HCT116 (cell line): ENCODE measurements at regions not wholly inside any gene's neighbourhood (a gene's known extent, or its start where the extent isn't known, plus 50 kb on each side); places are given as distances from the start of the nearest gene placed in this dataset.

Experiments used
- EZH2 ChIP-seq: fragments of 200-600 bp; sonication (generic); IDR thresholded peaks from 2 replicates; pipeline ENCODE4 v1.6.1; 2017; ENCODE audit warnings: antibody characterized with exemption, mixed run types
- EZH2phosphoT487 ChIP-seq: fragments of 200-600 bp; IDR thresholded peaks from 2 replicates; pipeline ENCODE4 v1.6.1; 2018; ENCODE audit warnings: antibody characterized with exemption, borderline replicate concordance
- JUND ChIP-seq: IDR thresholded peaks from 2 replicates; pipeline ENCODE4 v1.6.1; 2012
- POLR2A ChIP-seq: IDR thresholded peaks from 2 replicates; pipeline ENCODE4 v1.7.0; 2011; ENCODE audit warnings: borderline replicate concordance; ENCODE audit not compliant: insufficient read depth, insufficient read length; ENCODE audit errors: extremely low read depth
- POLR2AphosphoS5 ChIP-seq: IDR thresholded peaks from 2 replicates; pipeline ENCODE4 v1.6.1; 2011; ENCODE audit warnings: mild to moderate bottlenecking, low read depth, low read length, moderate library complexity
- RAD21 ChIP-seq: IDR thresholded peaks from 2 replicates; pipeline ENCODE4 v1.6.1; 2012; ENCODE audit warnings: low read depth, mild to moderate bottlenecking
- SP1 ChIP-seq: IDR thresholded peaks from 2 replicates; pipeline ENCODE4 v1.6.1; 2012; ENCODE audit warnings: low read depth
- TCF7L2 ChIP-seq: IDR thresholded peaks from 2 replicates; pipeline ENCODE4 v1.7.0; 2011; ENCODE audit warnings: borderline replicate concordance, inconsistent platforms; ENCODE audit not compliant: insufficient read depth, insufficient read length; ENCODE audit errors: extremely low read depth
- ZNF274 ChIP-seq: fragments of 200-500 bp; sonication (Bioruptor generic); IDR thresholded peaks from 2 replicates; pipeline ENCODE4 v1.6.1; 2014; ENCODE audit warnings: mild to moderate bottlenecking, low read depth, low read length, inconsistent platforms
- TF ChIP-seq, protein P1 (sequence below), 3 experiments: fragments of 200-600 bp in 1 of 3; sonication (generic) in 1 of 3; IDR thresholded peaks in 2 of 3; conservative IDR thresholded peaks in 1 of 3; 2 replicates each; pipeline ENCODE4 v1.5.1; 2012 to 2017; ENCODE audit warnings: low read depth in 2 of 3, low read length in 2 of 3, antibody characterized with exemption in 1 of 3, borderline replicate concordance in 1 of 3, control low read depth in 1 of 3, mild to moderate bottlenecking in 1 of 3, mixed read lengths in 1 of 3, mixed run types in 1 of 3, moderate library complexity in 1 of 3; ENCODE audit not compliant: insufficient read depth in 1 of 3
- TF ChIP-seq, protein P2 (sequence below): IDR thresholded peaks from 2 replicates; pipeline ENCODE4 v1.6.1; 2012; ENCODE audit warnings: low read depth
- TF ChIP-seq, protein P3 (sequence below): IDR thresholded peaks from 2 replicates; pipeline ENCODE4 v1.6.1; 2012
- TF ChIP-seq, protein P4 (sequence below): IDR thresholded peaks from 2 replicates; pipeline ENCODE4 v1.6.1; 2012

DNA sequence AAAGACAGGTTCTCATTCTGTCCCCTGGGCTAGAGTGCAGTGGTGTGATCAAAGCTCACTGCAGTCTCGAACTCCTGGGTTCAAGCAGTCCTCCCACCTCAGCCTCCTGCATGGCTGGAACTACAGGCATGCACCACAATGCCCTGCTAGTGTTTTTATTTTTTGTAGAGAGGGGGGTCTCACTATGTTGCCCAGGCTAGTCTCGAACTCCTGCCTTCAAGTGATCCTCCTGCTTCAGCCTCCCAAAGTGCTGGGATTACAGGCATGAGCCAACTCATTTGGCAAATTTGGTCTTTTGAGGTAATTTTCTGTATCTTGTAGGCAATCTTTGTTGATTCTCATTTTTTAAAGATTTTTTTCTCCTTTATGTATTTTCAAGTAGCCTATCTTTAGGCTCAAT, 205.7 kb downstream of the ZIC5 start:
- TF ChIP-seq POLR2AphosphoS5 (no peak), EZH2 (no peak), POLR2A (no peak), RAD21 (no peak), EZH2phosphoT487 (no peak), SP1 (no peak), JUND (no peak), ZNF274 (no peak), TCF7L2 (no peak)
- TF ChIP-seq, protein P1, sequence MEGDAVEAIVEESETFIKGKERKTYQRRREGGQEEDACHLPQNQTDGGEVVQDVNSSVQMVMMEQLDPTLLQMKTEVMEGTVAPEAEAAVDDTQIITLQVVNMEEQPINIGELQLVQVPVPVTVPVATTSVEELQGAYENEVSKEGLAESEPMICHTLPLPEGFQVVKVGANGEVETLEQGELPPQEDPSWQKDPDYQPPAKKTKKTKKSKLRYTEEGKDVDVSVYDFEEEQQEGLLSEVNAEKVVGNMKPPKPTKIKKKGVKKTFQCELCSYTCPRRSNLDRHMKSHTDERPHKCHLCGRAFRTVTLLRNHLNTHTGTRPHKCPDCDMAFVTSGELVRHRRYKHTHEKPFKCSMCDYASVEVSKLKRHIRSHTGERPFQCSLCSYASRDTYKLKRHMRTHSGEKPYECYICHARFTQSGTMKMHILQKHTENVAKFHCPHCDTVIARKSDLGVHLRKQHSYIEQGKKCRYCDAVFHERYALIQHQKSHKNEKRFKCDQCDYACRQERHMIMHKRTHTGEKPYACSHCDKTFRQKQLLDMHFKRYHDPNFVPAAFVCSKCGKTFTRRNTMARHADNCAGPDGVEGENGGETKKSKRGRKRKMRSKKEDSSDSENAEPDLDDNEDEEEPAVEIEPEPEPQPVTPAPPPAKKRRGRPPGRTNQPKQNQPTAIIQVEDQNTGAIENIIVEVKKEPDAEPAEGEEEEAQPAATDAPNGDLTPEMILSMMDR (IDR thresholded peaks at IDR 0.05 in 2 of 3, conservative IDR thresholded peaks at IDR 0.05 in 1 of 3; ENCODE audit: borderline replicate concordance in 1 of 3, insufficient read depth in 1 of 3, low read depth in 2 of 3, low read length in 2 of 3), result no peak
- TF ChIP-seq, protein P2, sequence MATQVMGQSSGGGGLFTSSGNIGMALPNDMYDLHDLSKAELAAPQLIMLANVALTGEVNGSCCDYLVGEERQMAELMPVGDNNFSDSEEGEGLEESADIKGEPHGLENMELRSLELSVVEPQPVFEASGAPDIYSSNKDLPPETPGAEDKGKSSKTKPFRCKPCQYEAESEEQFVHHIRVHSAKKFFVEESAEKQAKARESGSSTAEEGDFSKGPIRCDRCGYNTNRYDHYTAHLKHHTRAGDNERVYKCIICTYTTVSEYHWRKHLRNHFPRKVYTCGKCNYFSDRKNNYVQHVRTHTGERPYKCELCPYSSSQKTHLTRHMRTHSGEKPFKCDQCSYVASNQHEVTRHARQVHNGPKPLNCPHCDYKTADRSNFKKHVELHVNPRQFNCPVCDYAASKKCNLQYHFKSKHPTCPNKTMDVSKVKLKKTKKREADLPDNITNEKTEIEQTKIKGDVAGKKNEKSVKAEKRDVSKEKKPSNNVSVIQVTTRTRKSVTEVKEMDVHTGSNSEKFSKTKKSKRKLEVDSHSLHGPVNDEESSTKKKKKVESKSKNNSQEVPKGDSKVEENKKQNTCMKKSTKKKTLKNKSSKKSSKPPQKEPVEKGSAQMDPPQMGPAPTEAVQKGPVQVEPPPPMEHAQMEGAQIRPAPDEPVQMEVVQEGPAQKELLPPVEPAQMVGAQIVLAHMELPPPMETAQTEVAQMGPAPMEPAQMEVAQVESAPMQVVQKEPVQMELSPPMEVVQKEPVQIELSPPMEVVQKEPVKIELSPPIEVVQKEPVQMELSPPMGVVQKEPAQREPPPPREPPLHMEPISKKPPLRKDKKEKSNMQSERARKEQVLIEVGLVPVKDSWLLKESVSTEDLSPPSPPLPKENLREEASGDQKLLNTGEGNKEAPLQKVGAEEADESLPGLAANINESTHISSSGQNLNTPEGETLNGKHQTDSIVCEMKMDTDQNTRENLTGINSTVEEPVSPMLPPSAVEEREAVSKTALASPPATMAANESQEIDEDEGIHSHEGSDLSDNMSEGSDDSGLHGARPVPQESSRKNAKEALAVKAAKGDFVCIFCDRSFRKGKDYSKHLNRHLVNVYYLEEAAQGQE, result no peak
- TF ChIP-seq, protein P3, sequence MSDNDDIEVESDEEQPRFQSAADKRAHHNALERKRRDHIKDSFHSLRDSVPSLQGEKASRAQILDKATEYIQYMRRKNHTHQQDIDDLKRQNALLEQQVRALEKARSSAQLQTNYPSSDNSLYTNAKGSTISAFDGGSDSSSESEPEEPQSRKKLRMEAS, result no peak
- TF ChIP-seq, protein P4, sequence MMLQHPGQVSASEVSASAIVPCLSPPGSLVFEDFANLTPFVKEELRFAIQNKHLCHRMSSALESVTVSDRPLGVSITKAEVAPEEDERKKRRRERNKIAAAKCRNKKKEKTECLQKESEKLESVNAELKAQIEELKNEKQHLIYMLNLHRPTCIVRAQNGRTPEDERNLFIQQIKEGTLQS, result no peak
